ENCODE measurements at regions not wholly inside any gene's neighbourhood (a gene's known extent, or its start where the extent isn't known, plus 50 kb on each side); places are given as distances from the start of the nearest gene placed in this dataset.
"Not testable (repeated sequence)": the region's sequence is repeated elsewhere in the genome, so short reads cannot be mapped to it uniquely, and the experiment has no call there.

- not testable (repeated sequence) for DNase-seq (ENCODE audit: low read depth in 2 of 2)
Measured at GRCh38 chr2:89296820-89297398, 605.4 kb downstream of the RPIA start.

DNA sequence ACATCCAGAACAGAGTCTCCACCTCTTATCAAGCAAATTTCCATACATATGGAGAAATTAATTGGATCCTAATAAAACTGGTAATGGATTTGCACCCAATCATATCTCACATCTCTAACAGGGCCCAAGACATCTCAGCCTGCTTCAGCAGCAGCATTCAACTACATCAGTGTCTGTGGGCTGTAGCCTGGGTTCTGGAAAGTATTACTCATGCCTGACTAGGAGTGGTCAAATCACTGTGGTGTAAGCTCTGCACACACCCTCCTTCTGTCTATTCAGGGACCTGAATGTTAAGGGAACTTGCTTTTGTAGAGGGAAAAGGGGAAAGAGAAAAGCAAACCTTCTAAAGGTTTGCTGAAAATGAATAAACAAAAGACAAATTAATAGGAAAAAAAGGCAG, 607.7 kb downstream of the RPIA start:
- DNase-seq (ENCODE audit: low read depth in 2 of 2) = not testable (repeated sequence)

DNA sequence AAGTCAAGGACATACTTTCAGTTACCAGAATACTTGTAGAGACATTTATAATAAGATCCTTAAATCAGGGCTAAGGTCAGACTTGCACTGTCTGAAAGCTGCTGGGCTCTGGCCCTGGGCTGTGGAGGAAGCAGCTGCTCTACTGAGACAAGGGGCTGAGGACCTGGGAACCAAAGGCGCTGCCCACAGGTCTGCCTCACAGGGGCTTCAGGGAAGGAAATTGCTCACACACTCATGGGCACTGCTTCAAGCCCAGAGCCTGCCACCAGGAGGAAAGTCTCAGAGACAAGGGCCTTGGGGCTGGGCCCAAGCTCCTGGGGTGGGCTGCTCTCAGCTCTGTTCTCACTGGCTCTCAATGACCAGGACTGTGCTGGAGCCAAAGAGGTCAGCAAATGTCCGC, 614.1 kb downstream of the RPIA start:
- not testable (repeated sequence) for DNase-seq (ENCODE audit: low read depth in 2 of 2)

DNA sequence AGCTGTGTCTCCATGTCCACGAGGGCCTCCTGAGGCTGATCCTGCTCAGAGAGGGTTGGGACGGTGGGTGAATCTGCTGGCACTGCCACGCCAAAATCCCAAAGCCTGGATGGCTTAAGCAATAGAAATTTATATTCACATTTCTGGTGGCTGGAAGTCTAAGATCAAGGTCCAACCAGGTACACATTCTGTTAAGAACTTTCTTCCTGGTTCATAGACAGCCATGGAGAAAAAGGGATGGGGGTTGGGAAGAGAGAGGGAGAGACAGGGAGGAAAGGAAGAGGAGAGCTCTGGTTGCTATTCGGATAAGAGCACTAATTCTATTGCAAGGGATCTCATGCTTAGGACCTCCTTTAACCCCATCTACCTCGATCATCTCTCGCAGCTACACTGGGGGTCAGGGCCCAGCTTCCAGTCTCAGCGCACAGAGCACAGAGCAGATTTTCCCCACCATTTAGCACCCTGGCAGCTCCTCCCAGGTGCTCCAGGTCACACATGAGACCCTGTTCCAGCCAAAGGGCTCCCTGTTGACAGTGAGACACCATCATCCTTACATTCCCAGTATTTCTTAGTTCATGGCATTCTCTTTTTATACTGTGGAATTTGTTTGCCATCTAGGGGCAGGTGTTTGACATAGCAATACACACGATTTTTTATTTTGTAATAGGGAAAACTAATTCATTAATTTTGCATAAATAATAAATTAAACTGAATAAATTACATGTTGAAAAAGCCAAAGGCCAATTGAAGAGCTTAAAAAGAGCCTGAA, 615.6 kb downstream of the RPIA start:
- not testable (repeated sequence) for DNase-seq (ENCODE audit: low read depth in 2 of 2)

GRCh38 chr2:89318990-89319389, 627.5 kb downstream of the RPIA start:
- not testable (repeated sequence) for DNase-seq (ENCODE audit: low read depth in 2 of 2)

DNA sequence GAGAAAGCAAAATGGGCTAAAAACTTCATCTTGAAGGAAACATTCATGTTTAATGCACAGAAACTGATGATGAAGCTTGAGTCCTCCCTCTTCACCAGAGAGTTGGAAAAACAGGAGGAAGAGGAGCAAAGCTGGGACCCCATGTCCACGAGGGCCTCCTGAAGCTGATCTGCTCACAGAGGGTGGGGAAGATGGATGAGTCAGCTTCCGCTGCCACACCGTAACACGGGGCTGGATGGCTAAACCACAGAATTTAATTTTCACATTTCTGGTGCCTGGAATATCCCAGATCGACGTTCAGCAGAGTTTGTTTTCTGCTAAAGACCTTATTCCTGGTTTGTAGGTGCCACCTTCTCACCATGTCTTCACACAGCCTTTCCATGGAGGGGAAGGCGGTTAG, 634.4 kb downstream of the RPIA start:
- not testable (repeated sequence) for DNase-seq (ENCODE audit: low read depth in 2 of 2)

DNA sequence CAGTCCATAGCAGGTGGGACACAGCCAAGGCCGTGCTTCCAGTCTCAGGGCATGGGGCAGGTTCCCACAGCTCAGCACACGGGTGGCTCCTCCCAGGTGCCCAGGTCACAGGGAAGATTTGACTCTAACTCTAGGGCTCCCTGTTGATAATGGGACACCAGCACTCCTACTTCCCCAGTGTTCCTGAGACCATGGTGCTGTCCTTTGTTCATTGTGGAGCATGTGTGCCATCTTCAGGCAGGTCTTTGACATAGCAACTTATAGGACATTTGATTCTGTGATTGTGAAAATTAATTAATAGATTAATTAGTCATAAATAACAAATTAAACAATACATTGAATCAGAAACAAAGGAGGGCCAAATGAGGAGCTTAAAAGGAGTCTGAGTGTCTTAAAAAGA, 635.0 kb downstream of the RPIA start:
- not testable (repeated sequence) for DNase-seq (ENCODE audit: low read depth in 2 of 2)

- DNase-seq (ENCODE audit: low read depth in 2 of 2) = not testable (repeated sequence)
Measured at GRCh38 chr2:89328790-89329189, 637.3 kb downstream of the RPIA start.

All from stimulated activated CD8-positive, alpha-beta memory T cell treated with anti-CD3 and anti-CD28 coated beads, Interleukin-2, amount 100 ng/mL, for 48 hours (primary cell).